ENCODE measurements at regions not wholly inside any gene's neighbourhood (a gene's known extent, or its start where the extent isn't known, plus 50 kb on each side); places are given as distances from the start of the nearest gene placed in this dataset.
"Not testable (repeated sequence)": the region's sequence is repeated elsewhere in the genome, so short reads cannot be mapped to it uniquely, and the experiment has no call there.

DNA sequence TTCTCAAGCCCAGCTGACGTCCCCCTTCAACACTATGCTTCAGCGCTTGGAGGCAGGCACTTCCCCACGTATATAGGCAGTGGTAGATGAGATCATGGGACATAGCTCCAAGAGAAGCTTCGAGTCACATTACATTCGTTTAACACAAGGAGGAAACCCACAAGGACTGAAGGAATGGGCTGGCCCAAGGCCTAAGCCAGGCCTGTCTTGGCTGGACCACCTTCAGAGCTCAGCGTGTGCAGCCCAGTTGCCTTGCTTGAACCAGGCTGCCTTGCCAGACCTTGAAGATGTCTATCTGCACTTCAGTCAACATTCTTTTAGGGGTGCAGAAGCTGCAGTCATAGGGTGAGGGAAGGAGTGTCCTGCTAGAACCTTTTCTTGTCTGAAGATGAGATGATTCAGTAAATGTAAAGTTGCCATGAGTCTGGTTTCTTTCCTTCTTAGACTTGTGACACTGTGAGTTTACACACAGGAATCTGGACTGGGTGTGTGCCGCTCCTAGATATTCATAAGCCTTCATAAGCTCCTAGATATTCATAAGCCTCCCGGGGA lies 144.1 kb upstream of the RBPJ start:
- Mint-ChIP-seq H3K9me3 (peaks cover 3% of the 10 kb centered on the region), H3K4me3 (no peak overlapping the region), H3K36me3 (ENCODE audit: insufficient read depth) (no peaks in the 10 kb centered on the region), H3K4me1 (ENCODE audit: low read depth) (peaks cover 17% of the 10 kb centered on the region), H3K27me3 (ENCODE audit: low read depth) (peaks cover 2% of the 10 kb centered on the region)
- DNase-seq (no peak), ATAC-seq (no peak)

DNA sequence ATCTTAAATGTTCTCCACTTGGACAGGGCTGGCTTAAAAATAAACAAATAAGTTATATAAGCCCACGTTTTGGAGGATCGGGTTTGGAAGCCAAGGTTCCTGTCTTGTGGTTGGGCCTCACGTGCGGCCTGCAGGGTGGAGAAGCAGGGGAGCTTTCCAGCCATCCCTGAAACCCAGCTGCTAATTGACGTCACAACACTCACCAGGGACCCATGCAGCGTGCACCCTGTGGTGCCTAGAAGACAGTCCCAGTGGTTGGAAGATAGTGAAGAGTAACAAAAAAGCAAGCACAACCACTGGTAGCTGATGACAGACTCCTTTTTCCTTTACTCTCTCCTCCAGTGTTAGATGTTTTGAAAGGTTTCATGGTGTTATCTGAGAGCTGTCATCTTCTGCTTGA lies 142.0 kb upstream of the RBPJ start:
- DNase-seq = no peak
- ATAC-seq = peak; percentile 13 to 26
- Mint-ChIP-seq H3K36me3 (ENCODE audit: insufficient read depth) (no peaks in the 10 kb centered on the region), H3K4me3 (no peak overlapping the region), H3K27me3 (ENCODE audit: low read depth) (no peaks in the 10 kb centered on the region), H3K9me3 (peaks cover 3% of the 10 kb centered on the region), H3K4me1 (ENCODE audit: low read depth) (peaks cover 17% of the 10 kb centered on the region)

DNA sequence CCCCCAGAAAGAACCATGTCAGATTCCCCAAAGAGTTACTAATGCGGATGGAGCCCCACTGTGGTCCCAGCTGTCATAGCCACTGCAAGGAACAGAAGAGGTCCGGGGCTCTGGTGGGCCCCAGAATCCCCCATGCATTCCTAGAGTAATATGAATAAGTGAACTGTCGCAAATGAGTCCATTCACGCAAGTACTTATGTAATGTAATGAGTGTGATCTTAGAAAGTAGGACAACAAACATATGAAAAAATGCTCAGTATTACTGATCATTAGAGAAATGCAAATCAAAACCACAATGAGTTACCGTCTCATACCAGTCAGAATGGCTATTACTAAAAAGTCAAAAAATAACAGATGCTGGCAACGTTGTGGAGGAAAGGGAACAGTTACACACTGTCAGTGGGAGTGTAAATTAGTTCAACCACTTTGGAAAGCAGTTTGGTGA lies 141.5 kb upstream of the RBPJ start:
- no peak for DNase-seq

DNA sequence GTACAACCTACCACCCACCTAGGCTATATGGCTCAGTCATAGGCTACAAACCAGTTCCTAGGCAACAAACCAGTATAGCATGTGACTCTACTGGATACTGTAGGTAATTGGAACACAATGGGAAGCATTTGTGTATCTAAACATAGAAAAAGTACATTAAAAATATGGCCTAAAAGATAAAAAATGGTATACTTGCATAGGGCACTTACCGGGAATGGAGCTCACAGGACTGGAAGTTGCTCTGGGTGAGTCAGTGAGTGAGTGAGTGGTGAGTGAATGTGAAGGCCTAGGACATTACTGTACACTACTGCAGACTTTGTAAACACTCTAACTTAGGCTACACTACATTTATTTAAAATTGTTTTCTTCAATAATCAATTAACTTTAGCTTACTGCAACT lies 139.2 kb upstream of the RBPJ start:
- no peak for DNase-seq
- no peaks in the 10 kb centered on the region for H3K27me3 Mint-ChIP-seq (ENCODE audit: low read depth)
- H3K36me3 Mint-ChIP-seq (ENCODE audit: insufficient read depth) = no peaks in the 10 kb centered on the region
- ATAC-seq = no peak
- no peak overlapping the region for H3K4me3 Mint-ChIP-seq
- H3K4me1 Mint-ChIP-seq (ENCODE audit: low read depth) = peaks cover 10% of the 10 kb centered on the region
- H3K9me3 Mint-ChIP-seq = peaks cover 3% of the 10 kb centered on the region

More for the DNA sequence above, 141.5 kb upstream of the RBPJ start:
- ATAC-seq = peak; percentile 58 to 69
- H3K4me1 Mint-ChIP-seq (ENCODE audit: low read depth) = peaks cover 17% of the 10 kb centered on the region
- H3K27me3 Mint-ChIP-seq (ENCODE audit: low read depth) = no peaks in the 10 kb centered on the region
- no peak overlapping the region for H3K4me3 Mint-ChIP-seq
- H3K9me3 Mint-ChIP-seq = peaks cover 3% of the 10 kb centered on the region
- no peaks in the 10 kb centered on the region for H3K36me3 Mint-ChIP-seq (ENCODE audit: insufficient read depth)

DNA sequence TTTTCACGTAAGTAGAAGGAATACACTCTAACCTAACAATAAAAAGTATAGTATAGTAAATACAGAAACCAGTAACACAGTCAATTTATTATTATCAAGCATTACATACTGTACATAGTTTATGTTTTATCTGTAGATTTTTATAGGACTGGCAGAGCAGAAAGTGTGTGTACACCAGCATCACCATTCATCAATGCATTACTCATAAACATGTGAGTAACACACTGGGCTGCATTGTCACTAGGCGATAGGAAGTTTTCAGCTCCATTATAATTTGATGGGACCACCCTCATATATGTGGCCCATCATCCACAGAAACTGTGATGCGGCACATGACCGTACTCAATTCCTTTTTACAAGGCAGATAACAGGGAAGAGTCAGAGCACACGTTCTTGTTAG lies 137.8 kb upstream of the RBPJ start:
- Mint-ChIP-seq H3K9me3 (peaks cover 3% of the 10 kb centered on the region), H3K4me1 (ENCODE audit: low read depth) (peaks cover 10% of the 10 kb centered on the region), H3K4me3 (no peak overlapping the region), H3K36me3 (ENCODE audit: insufficient read depth) (no peaks in the 10 kb centered on the region), H3K27me3 (ENCODE audit: low read depth) (no peaks in the 10 kb centered on the region)
- DNase-seq (no peak), ATAC-seq (no peak)

DNA sequence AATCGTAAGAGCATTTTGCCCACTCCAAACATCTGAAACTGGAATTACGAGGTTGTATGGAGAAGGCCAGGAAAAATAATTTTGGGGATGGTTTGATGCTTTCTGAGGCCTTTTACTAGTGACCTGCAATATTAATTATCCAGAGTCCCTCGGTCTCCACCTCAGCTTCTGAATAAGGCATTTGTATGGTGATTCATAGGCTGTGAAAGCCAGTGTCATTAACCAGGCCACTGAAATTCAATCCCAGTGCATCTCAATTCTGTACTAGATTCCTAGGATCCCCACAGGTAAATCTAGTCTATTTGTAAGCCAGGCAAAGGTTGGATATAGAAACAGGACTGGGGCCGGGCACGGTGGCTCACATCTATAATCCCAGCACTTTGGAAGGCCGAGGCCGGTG lies 135.4 kb upstream of the RBPJ start:
- DNase-seq (no peak), ATAC-seq (no peak)
- H3K9me3 Mint-ChIP-seq = peaks cover 3% of the 10 kb centered on the region
- H3K4me3 Mint-ChIP-seq = no peak overlapping the region
- no peaks in the 10 kb centered on the region for H3K36me3 Mint-ChIP-seq (ENCODE audit: insufficient read depth)
- no peaks in the 10 kb centered on the region for H3K4me1 Mint-ChIP-seq (ENCODE audit: low read depth)
- no peaks in the 10 kb centered on the region for H3K27me3 Mint-ChIP-seq (ENCODE audit: low read depth)

DNA sequence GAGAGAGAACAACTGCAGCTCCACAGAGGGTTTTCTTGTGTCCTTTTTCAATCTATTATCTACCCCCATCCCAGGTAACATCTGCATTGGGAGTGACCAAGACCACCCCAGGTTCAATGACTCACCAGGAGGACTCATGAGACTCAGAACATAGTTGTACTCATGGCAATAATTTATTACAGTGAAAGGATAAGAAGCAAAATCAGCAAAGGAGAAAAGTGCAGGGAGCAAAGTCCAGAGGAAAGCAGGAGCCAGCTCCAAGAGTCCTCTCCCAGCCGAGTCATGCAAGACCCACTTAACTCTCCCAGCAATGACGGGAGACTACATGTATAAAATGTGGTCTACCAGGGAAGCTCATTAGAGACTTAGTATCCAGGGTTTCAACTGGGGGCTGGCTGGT lies 129.5 kb upstream of the RBPJ start:
- H3K36me3 Mint-ChIP-seq (ENCODE audit: insufficient read depth) = no peaks in the 10 kb centered on the region
- ATAC-seq (no peak), DNase-seq (no peak)
- peaks cover 36% of the 10 kb centered on the region for H3K4me1 Mint-ChIP-seq (ENCODE audit: low read depth)
- H3K4me3 Mint-ChIP-seq = no peak overlapping the region
- no peaks in the 10 kb centered on the region for H3K9me3 Mint-ChIP-seq
- no peaks in the 10 kb centered on the region for H3K27me3 Mint-ChIP-seq (ENCODE audit: low read depth)

DNA sequence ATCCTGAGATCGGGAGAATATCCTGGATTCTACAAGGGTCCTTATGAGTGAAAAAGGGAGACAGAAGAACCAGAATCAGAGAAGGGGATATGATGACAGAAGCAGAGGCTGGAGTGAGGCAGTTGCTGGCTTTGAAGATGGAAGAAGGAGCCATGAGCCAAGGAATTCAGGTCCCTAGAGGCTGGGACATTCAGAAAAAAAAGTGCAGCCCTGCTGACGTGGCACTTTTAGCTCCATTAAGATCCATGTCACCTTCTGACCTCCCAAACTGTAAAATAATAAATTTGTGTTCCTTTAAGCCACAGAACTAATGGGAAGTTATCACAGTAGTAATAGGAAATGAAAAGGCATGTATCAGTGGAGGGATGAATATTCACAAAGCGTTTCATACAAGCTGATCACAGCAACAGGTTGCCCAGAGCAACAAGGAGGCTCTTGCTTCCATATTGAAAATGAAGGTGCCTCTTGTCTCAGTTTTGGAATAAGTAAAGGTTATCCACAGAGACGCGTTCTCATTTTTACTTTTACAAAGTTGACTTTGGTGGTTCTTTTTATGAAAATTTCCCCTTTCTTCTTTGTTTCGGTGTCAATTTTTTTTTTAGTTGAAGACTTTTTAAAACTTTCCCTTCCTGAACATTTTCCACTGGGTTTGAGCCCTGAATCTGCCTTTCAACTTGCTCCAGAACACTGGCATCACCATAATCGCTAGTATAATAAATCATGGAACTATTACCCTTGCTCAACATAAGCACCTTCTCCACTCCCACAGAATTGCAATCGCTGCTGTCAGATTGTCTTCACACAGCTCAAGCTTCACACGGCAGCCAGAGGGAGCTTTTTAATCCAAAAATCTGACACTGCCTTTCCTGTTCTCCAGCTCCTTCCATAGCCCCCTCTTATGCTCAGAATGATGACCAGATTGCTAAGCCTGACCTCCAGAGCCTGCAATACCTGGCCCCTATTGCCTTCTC lies 127.6 kb upstream of the RBPJ start:
- H3K27me3 Mint-ChIP-seq (ENCODE audit: low read depth) = no peaks in the 10 kb centered on the region
- peaks cover 53% of the 10 kb centered on the region for H3K4me1 Mint-ChIP-seq (ENCODE audit: low read depth)
- no peaks in the 10 kb centered on the region for H3K9me3 Mint-ChIP-seq
- no peaks in the 10 kb centered on the region for H3K36me3 Mint-ChIP-seq (ENCODE audit: insufficient read depth)
- peak overlapping the region; percentile 25 for H3K4me3 Mint-ChIP-seq
- DNase-seq (no peak), ATAC-seq (peak; percentile 57 to 63)

DNA sequence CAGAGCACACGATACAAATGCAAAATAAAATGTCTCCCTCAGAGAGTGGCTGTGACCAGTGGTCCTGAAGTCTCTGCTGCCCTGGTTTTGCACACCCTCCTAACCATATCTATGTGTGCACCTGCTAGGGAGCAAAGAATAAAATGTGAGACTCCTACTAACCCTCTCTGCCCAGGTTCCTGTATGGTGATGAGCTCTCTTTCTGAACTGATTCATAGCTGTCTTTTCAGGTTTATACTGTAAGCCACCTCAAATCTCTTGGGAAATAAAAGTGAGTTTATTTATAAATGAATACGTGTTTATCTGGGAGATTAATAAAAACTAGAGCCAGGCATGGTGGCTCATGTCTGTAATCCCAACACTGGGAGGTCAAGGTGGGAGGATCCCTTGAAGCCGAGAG lies 126.0 kb upstream of the RBPJ start:
- Mint-ChIP-seq H3K4me3 (no peak overlapping the region), H3K36me3 (ENCODE audit: insufficient read depth) (no peaks in the 10 kb centered on the region), H3K9me3 (no peaks in the 10 kb centered on the region), H3K27me3 (ENCODE audit: low read depth) (no peaks in the 10 kb centered on the region), H3K4me1 (ENCODE audit: low read depth) (peaks cover 65% of the 10 kb centered on the region)
- ATAC-seq = no peak
- no peak for DNase-seq

DNA sequence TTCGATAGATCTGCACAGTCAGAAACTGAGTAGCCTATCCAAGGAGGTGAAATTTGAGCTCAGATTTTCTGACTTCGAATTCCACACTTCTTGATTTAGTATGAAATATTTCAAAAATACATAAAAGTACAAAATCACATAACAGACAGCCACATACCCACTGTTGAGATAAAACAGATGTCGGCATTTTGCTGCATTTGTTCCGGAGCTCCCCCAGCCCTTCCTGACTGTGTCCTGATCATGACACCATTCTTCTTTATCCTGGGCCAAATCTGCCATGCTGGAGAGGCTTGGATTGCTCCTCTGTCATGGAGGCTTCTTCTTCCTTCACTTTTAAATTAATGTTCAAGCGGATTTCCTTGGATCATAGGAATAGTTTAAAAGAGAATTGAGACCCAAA lies 124.2 kb upstream of the RBPJ start:
- DNase-seq (no peak), ATAC-seq (no peak)
- Mint-ChIP-seq H3K9me3 (no peaks in the 10 kb centered on the region), H3K36me3 (ENCODE audit: insufficient read depth) (no peaks in the 10 kb centered on the region), H3K4me3 (no peak overlapping the region), H3K27me3 (ENCODE audit: low read depth) (no peaks in the 10 kb centered on the region), H3K4me1 (ENCODE audit: low read depth) (peaks cover 65% of the 10 kb centered on the region)

DNA sequence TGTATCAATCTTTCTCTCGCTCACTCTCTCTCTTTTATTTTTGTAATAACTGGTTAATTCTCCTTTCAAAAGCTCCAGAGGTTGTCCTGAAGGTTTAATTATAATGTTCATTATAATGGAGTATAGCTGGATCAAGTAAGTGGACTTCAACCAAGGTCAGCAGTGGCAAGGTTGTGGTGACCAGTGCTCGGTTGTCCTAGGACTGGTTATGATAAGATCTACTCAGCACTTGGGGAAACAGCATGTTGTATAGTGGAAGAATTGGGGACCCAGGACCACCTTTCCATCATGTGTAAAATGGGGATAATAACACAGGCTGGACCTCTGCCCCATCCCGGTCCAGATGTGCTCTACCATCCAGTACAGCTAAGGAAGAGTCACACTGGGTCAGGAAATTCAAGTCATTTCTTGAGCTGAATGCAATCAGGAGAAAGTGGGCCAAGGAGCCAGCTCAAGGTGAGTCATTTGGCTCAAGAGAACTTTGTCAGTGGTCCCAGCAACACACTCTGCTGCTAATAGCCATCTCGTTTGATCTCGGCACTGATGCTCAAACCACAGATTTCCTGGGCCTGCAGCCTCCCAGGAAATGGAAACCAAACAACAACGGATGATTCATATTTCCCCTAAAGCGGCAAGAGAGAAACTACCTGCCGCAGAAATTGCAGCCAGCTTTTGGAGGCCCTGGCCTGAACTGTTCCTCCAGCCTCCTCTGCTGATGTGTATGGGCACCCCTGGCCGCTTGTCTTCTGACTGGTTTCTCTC lies 123.6 kb upstream of the RBPJ start:
- Mint-ChIP-seq H3K36me3 (ENCODE audit: insufficient read depth) (no peaks in the 10 kb centered on the region), H3K27me3 (ENCODE audit: low read depth) (no peaks in the 10 kb centered on the region), H3K9me3 (no peaks in the 10 kb centered on the region), H3K4me1 (ENCODE audit: low read depth) (peaks cover 64% of the 10 kb centered on the region), H3K4me3 (peak overlapping the region; percentile 35)
- DNase-seq (peak; percentile 54), ATAC-seq (peak; percentile 81 to 86)

DNA sequence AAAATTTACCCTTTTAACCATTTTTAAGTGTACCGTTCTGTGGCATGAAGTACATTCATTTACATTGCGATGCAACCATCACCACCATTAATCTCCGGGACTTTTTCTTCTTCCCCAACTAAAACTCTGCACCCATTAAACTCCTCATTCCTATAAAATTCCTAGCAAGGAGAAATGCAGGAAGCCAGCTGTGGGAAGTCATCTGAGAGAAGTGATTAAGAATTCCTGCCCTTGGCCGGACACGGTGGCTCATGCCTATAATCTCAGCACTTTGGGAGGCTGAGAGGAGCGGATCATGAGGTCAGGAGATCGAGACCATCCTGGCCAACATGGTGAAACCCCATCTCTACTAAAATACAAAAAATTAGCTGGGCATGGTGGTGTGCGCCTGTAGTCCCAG lies 121.9 kb upstream of the RBPJ start:
- DNase-seq; H3K9me3 Mint-ChIP-seq; H3K4me3 Mint-ChIP-seq; H3K36me3 Mint-ChIP-seq (ENCODE audit: insufficient read depth); ATAC-seq; H3K27me3 Mint-ChIP-seq (ENCODE audit: low read depth): not testable (repeated sequence)
- H3K4me1 Mint-ChIP-seq (ENCODE audit: low read depth) = peaks cover 60% of the 10 kb centered on the region

DNA sequence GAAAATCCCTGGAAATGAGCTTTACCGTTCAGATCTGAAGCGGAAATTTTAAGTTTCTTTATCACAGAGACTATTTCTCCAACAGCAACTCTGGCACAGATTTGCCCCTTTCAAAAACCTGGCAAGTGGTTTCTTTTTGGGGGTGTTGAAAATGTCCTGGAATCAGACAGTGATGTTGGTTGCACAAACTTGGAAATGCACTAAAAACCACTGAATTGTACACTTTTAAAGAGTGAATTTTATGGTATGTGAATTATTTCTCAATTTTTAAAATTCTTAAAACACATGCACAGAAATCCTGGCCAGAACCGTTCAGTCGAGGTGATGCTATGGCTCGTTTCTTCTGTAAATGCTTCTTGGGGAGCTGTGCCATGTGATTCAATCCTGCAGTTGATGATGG lies 121.2 kb upstream of the RBPJ start:
- no peaks in the 10 kb centered on the region for H3K9me3 Mint-ChIP-seq

DNA sequence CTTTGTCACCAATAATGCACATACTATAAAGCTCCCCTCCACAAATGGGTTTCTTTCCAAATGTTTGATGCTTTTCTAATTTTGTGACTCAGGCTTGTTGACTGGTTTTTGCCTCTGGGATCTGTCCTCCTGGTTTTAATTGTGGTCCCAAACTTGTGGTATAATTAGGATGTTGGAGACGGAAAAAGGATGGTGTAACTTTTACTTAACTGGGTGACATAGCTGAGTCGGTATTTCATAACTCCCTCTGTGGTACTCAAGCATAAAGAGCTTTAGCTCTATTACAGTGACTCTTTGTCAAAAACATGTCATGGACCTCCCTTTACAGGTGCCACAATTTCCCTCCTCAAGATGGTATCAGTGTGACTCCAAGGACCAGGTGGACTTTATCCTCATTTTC lies 119.7 kb upstream of the RBPJ start:
- no peaks in the 10 kb centered on the region for H3K27me3 Mint-ChIP-seq (ENCODE audit: low read depth)
- ATAC-seq (no peak), DNase-seq (no peak)
- H3K4me1 Mint-ChIP-seq (ENCODE audit: low read depth) = peaks cover 54% of the 10 kb centered on the region
- H3K36me3 Mint-ChIP-seq (ENCODE audit: insufficient read depth) = no peaks in the 10 kb centered on the region
- no peak overlapping the region for H3K4me3 Mint-ChIP-seq
- no peaks in the 10 kb centered on the region for H3K9me3 Mint-ChIP-seq

More for the DNA sequence above, 121.2 kb upstream of the RBPJ start:
- DNase-seq (no peak), ATAC-seq (no peak)
- no peak overlapping the region for H3K4me3 Mint-ChIP-seq
- H3K27me3 Mint-ChIP-seq (ENCODE audit: low read depth) = no peaks in the 10 kb centered on the region
- H3K4me1 Mint-ChIP-seq (ENCODE audit: low read depth) = peaks cover 60% of the 10 kb centered on the region
- H3K36me3 Mint-ChIP-seq (ENCODE audit: insufficient read depth) = no peaks in the 10 kb centered on the region
